ENCODE measurements at regions not wholly inside any gene's neighbourhood (a gene's known extent, or its start where the extent isn't known, plus 50 kb on each side); places are given as distances from the start of the nearest gene placed in this dataset.
"Not testable (repeated sequence)": the region's sequence is repeated elsewhere in the genome, so short reads cannot be mapped to it uniquely, and the experiment has no call there.

GRCh38 chr11:43177975-43178374 lies 133.8 kb upstream of the API5 start:
- Histone ChIP-seq H2AFZ (ENCODE audit: low read depth, low read length) (no peak overlapping the region), H3K36me3 (replicated peaks; ENCODE audit: low read depth, low read length) (no peaks in the 10 kb centered on the region), H3K27ac (ENCODE audit: low read length) (no peak overlapping the region), H3K4me2 (ENCODE audit: low read length) (no peak overlapping the region), H3K9me3 (ENCODE audit: insufficient read depth, low read length) (no peaks in the 10 kb centered on the region), H4K20me1 (ENCODE audit: insufficient read depth, low read length) (no peaks in the 10 kb centered on the region), H3K27me3 (ENCODE audit: low read depth, low read length) (no peaks in the 10 kb centered on the region), H3K9ac (ENCODE audit: low read length) (no peak overlapping the region), H3K4me1 (ENCODE audit: low read length) (no peaks in the 10 kb centered on the region), H3K4me3 (ENCODE audit: low read length) (no peak overlapping the region), H3K79me2 (ENCODE audit: low read length) (no peaks in the 10 kb centered on the region)
- TF ChIP-seq EZH2phosphoT487 (IDR thresholded peaks at IDR 0.05; ENCODE audit: low read depth) (no peak), CTCF (IDR thresholded peaks at IDR 0.05; ENCODE audit: low read depth, low read length) (no peak)

GRCh38 chr11:43194459-43194858 lies 117.3 kb upstream of the API5 start:
- not testable (repeated sequence) for H3K9ac ChIP-seq (ENCODE audit: low read length); H3K27me3 ChIP-seq (ENCODE audit: low read depth, low read length)

GRCh38 chr11:43197379-43197778 lies 114.4 kb upstream of the API5 start:
- no peak overlapping the region for H3K9ac ChIP-seq (ENCODE audit: low read length)
- no peaks in the 10 kb centered on the region for H3K27me3 ChIP-seq (ENCODE audit: low read depth, low read length)
- no peaks in the 10 kb centered on the region for H3K4me1 ChIP-seq (ENCODE audit: low read length)
- H3K27ac ChIP-seq (ENCODE audit: low read length) = no peak overlapping the region
- H3K4me2 ChIP-seq (ENCODE audit: low read length) = no peak overlapping the region
- no peaks in the 10 kb centered on the region for H3K9me3 ChIP-seq (ENCODE audit: insufficient read depth, low read length)
- H3K4me3 ChIP-seq (ENCODE audit: low read length) = no peak overlapping the region
- H3K36me3 ChIP-seq (replicated peaks; ENCODE audit: low read depth, low read length) = no peaks in the 10 kb centered on the region
- no peak overlapping the region for H2AFZ ChIP-seq (ENCODE audit: low read depth, low read length)
- no peaks in the 10 kb centered on the region for H3K79me2 ChIP-seq (ENCODE audit: low read length)
- no peaks in the 10 kb centered on the region for H4K20me1 ChIP-seq (ENCODE audit: insufficient read depth, low read length)
- TF ChIP-seq EZH2phosphoT487 (IDR thresholded peaks at IDR 0.05; ENCODE audit: low read depth) = no peak
- no peak for TF ChIP-seq CTCF (IDR thresholded peaks at IDR 0.05; ENCODE audit: low read depth, low read length)

More at GRCh38 chr11:43194459-43194858, 117.3 kb upstream of the API5 start:
- not testable (repeated sequence) for H3K36me3 ChIP-seq (replicated peaks; ENCODE audit: low read depth, low read length); H3K9me3 ChIP-seq (ENCODE audit: insufficient read depth, low read length); H3K27ac ChIP-seq (ENCODE audit: low read length); H3K79me2 ChIP-seq (ENCODE audit: low read length); H2AFZ ChIP-seq (ENCODE audit: low read depth, low read length); H3K4me3 ChIP-seq (ENCODE audit: low read length); H3K4me2 ChIP-seq (ENCODE audit: low read length); H3K4me1 ChIP-seq (ENCODE audit: low read length); H4K20me1 ChIP-seq (ENCODE audit: insufficient read depth, low read length)

GRCh38 chr11:43200031-43200430 lies 111.8 kb upstream of the API5 start:
- H3K36me3 ChIP-seq (replicated peaks; ENCODE audit: low read depth, low read length) = no peaks in the 10 kb centered on the region
- no peak overlapping the region for H3K4me3 ChIP-seq (ENCODE audit: low read length)
- no peaks in the 10 kb centered on the region for H3K79me2 ChIP-seq (ENCODE audit: low read length)
- TF ChIP-seq EZH2phosphoT487 (IDR thresholded peaks at IDR 0.05; ENCODE audit: low read depth) (no peak), CTCF (IDR thresholded peaks at IDR 0.05; ENCODE audit: low read depth, low read length) (no peak)
- H3K4me2 ChIP-seq (ENCODE audit: low read length) = no peak overlapping the region
- H3K27me3 ChIP-seq (ENCODE audit: low read depth, low read length) = no peaks in the 10 kb centered on the region
- H3K27ac ChIP-seq (ENCODE audit: low read length) = no peak overlapping the region
- H3K4me1 ChIP-seq (ENCODE audit: low read length) = no peaks in the 10 kb centered on the region
- H3K9ac ChIP-seq (ENCODE audit: low read length) = no peak overlapping the region
- H2AFZ ChIP-seq (ENCODE audit: low read depth, low read length) = no peak overlapping the region
- H4K20me1 ChIP-seq (ENCODE audit: insufficient read depth, low read length) = no peaks in the 10 kb centered on the region
- no peaks in the 10 kb centered on the region for H3K9me3 ChIP-seq (ENCODE audit: insufficient read depth, low read length)

- H3K9me3 ChIP-seq (ENCODE audit: insufficient read depth, low read length) = no peaks in the 10 kb centered on the region
- no peak for TF ChIP-seq EZH2phosphoT487 (IDR thresholded peaks at IDR 0.05; ENCODE audit: low read depth)
- TF ChIP-seq CTCF (IDR thresholded peaks at IDR 0.05; ENCODE audit: low read depth, low read length) = no peak
- no peak overlapping the region for H2AFZ ChIP-seq (ENCODE audit: low read depth, low read length)
- H4K20me1 ChIP-seq (ENCODE audit: insufficient read depth, low read length) = no peaks in the 10 kb centered on the region
- no peak overlapping the region for H3K4me3 ChIP-seq (ENCODE audit: low read length)
- no peaks in the 10 kb centered on the region for H3K4me1 ChIP-seq (ENCODE audit: low read length)
- H3K27me3 ChIP-seq (ENCODE audit: low read depth, low read length) = no peaks in the 10 kb centered on the region
- H3K4me2 ChIP-seq (ENCODE audit: low read length) = no peak overlapping the region
- no peak overlapping the region for H3K27ac ChIP-seq (ENCODE audit: low read length)
- no peaks in the 10 kb centered on the region for H3K79me2 ChIP-seq (ENCODE audit: low read length)
- H3K36me3 ChIP-seq (replicated peaks; ENCODE audit: low read depth, low read length) = no peaks in the 10 kb centered on the region
- no peak overlapping the region for H3K9ac ChIP-seq (ENCODE audit: low read length)
Observed at GRCh38 chr11:43212279-43212678, 99.5 kb upstream of the API5 start.

All from OCI-LY3 (cell line).